Activated CD4-positive, alpha-beta T cell treated with anti-CD3 and anti-CD28 coated beads for 48 hours (primary cell): ENCODE measurements at regions not wholly inside any gene's neighbourhood (a gene's known extent, or its start where the extent isn't known, plus 50 kb on each side); places are given as distances from the start of the nearest gene placed in this dataset.
"Not testable (repeated sequence)": the region's sequence is repeated elsewhere in the genome, so short reads cannot be mapped to it uniquely, and the experiment has no call there.

ENCODE experiments used
- DNase-seq: peaks from one replicate; pipeline ENCODE4 v3.0.0-alpha.2; 2020

GRCh38 chr6:144397141-144397540, 112.0 kb downstream of the UTRN start:
- DNase-seq: no peak

- no peak for DNase-seq
These were observed 115.2 kb downstream of the UTRN start for GRCh38 chr6:144400321-144400720.

- no peak for DNase-seq
These were observed 116.9 kb downstream of the UTRN start for GRCh38 chr6:144401736-144402733.

GRCh38 chr6:144402750-144403149, 117.6 kb downstream of the UTRN start:
- DNase-seq: no peak

GRCh38 chr6:144405163-144405562, 120.0 kb downstream of the UTRN start:
- DNase-seq: no peak

- DNase-seq: no peak
These were observed 121.7 kb downstream of the UTRN start for GRCh38 chr6:144406796-144407195.

- DNase-seq: no peak
These were observed 123.0 kb downstream of the UTRN start for GRCh38 chr6:144408161-144408560.

GRCh38 chr6:144410059-144410458, 124.9 kb downstream of the UTRN start:
- no peak for DNase-seq

- DNase-seq: not testable (repeated sequence)
These were observed 125.4 kb downstream of the UTRN start for GRCh38 chr6:144410574-144410973.

GRCh38 chr6:144411531-144412165, 126.5 kb downstream of the UTRN start:
- no peak for DNase-seq

- no peak for DNase-seq
These were observed 128.3 kb downstream of the UTRN start for GRCh38 chr6:144413418-144413817.

GRCh38 chr6:144415014-144415413, 129.9 kb downstream of the UTRN start:
- DNase-seq: no peak

GRCh38 chr6:144415835-144416237, 130.7 kb downstream of the UTRN start:
- no peak for DNase-seq

GRCh38 chr6:144416244-144416643, 131.1 kb downstream of the UTRN start:
- DNase-seq: no peak

- DNase-seq: no peak
These were observed 131.6 kb downstream of the UTRN start for GRCh38 chr6:144416773-144417172.

- DNase-seq: no peak
These were observed 132.5 kb downstream of the UTRN start for GRCh38 chr6:144417681-144418080.

- DNase-seq: no peak
These were observed 133.9 kb downstream of the UTRN start for GRCh38 chr6:144418959-144419545.

- DNase-seq: no peak
These were observed 138.0 kb downstream of the UTRN start for GRCh38 chr6:144423167-144423566.

- DNase-seq: no peak
These were observed 144.6 kb downstream of the UTRN start for GRCh38 chr6:144429753-144430152.

GRCh38 chr6:144433446-144433845, 148.3 kb downstream of the UTRN start:
- not testable (repeated sequence) for DNase-seq

GRCh38 chr6:144434308-144434990, 149.3 kb downstream of the UTRN start:
- DNase-seq: no peak

GRCh38 chr6:144435602-144436426, 150.7 kb downstream of the UTRN start:
- DNase-seq: no peak
